ENCODE measurements at regions not wholly inside any gene's neighbourhood (a gene's known extent, or its start where the extent isn't known, plus 50 kb on each side); places are given as distances from the start of the nearest gene placed in this dataset.

GRCh38 chr2:15732341-15733077 lies 140.8 kb downstream of the DDX1 start:
- TF ChIP-seq ZNF121 (CRISPR knock-in tag; IDR thresholded peaks at IDR 0.05), result no peak
- no peak for TF ChIP-seq KAT7 (CRISPR knock-in tag; IDR thresholded peaks at IDR 0.05; ENCODE audit: borderline replicate concordance)
- no peak for TF ChIP-seq CTCF (IDR thresholded peaks at IDR 0.05)
- TF ChIP-seq, protein P1, sequence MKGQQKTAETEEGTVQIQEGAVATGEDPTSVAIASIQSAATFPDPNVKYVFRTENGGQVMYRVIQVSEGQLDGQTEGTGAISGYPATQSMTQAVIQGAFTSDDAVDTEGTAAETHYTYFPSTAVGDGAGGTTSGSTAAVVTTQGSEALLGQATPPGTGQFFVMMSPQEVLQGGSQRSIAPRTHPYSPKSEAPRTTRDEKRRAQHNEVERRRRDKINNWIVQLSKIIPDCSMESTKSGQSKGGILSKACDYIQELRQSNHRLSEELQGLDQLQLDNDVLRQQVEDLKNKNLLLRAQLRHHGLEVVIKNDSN (CRISPR knock-in tag; IDR thresholded peaks at IDR 0.05), result no peak
- no peak for TF ChIP-seq NFYB (CRISPR knock-in tag; conservative IDR thresholded peaks at IDR 0.05; ENCODE audit: low read depth)
- TF ChIP-seq, protein P2, sequence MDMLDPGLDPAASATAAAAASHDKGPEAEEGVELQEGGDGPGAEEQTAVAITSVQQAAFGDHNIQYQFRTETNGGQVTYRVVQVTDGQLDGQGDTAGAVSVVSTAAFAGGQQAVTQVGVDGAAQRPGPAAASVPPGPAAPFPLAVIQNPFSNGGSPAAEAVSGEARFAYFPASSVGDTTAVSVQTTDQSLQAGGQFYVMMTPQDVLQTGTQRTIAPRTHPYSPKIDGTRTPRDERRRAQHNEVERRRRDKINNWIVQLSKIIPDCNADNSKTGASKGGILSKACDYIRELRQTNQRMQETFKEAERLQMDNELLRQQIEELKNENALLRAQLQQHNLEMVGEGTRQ (CRISPR knock-in tag; IDR thresholded peaks at IDR 0.05), result no peak
- TF ChIP-seq NR3C1 (CRISPR knock-in tag; conservative IDR thresholded peaks at IDR 0.05; ENCODE audit: low read depth), result no peak
